Gastrocnemius medialis (tissue), 4 donors: ENCODE measurements at regions not wholly inside any gene's neighbourhood (a gene's known extent, or its start where the extent isn't known, plus 50 kb on each side); places are given as distances from the start of the nearest gene placed in this dataset.

Source experiments
- CTCF ChIP-seq, 5 experiments: fragments of 450-650 bp in 3 of 5; fragments of 200-600 bp in 2 of 5; sonication (generic) in 2 of 5; IDR thresholded peaks in 4 of 5; conservative IDR thresholded peaks in 1 of 5; 1 replicate in 4 of 5; 2 replicates in 1 of 5; pipeline ENCODE4 v1.5.1; 2016 to 2019; ENCODE audit warnings: antibody characterized with exemption in 5 of 5, mild to moderate bottlenecking in 3 of 5, moderate library complexity in 3 of 5
- POLR2A ChIP-seq, 2 donors: fragments of 450-650 bp; IDR thresholded peaks; one replicate each; pipeline ENCODE4 v1.6.1; 2017; ENCODE audit warnings: antibody characterized with exemption in 2 of 2, mild to moderate bottlenecking in 2 of 2, moderate library complexity in 2 of 2

GRCh38 chr10:10515479-10516204 is 502.0 kb upstream of the CELF2 start:
- TF ChIP-seq CTCF (IDR thresholded peaks at IDR 0.05 in 4 of 5, conservative IDR thresholded peaks at IDR 0.05 in 1 of 5) (no peak), POLR2A (IDR thresholded peaks at IDR 0.05) (no peak)
